ENCODE measurements at regions not wholly inside any gene's neighbourhood (a gene's known extent, or its start where the extent isn't known, plus 50 kb on each side); places are given as distances from the start of the nearest gene placed in this dataset.
"Not testable (repeated sequence)": the region's sequence is repeated elsewhere in the genome, so short reads cannot be mapped to it uniquely, and the experiment has no call there.

DNA sequence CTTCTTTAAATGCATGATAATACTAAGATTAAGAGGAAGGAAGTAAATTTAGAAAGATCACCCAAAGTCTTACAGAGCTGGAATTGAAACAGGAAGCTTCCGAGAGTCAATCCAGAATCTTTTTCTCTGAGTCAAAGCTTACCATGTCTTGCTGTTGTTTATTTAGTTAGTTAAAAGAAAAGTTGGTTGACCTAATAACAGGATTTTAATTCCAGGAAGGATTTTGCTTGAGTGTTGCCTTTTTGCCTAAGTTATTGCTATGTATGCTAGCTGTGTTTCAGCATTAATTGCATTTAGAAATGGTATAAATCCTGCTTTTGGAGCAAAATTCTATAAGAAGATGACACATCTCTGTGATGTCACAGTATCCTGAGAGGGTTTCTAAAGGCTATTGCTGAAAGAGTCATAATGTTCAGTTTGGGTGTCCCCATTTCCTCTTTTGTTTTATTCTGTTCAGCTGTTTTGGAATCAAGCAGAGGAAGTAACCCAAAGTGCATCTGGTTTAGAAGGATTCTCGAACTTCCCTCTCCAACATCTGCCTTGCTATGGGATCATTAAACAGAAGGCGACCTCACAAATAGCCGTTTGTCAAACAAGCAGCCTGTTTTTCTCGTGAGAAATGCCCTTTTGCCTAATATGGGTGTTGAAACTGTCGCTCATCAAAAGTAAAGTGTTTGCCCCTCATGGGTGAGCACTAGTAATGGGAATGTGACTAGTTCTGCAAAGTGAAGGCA lies 271.5 kb upstream of the MMADHC start:
- POLR2A ChIA-PET (ENCODE audit: unreplicated experiment): no interaction called here
- H3K79me2 ChIP-seq (ENCODE audit: low read depth): no peaks in the 10 kb centered on the region
- H3F3A ChIP-seq (ENCODE audit: insufficient read depth, low read depth): no peaks in the 10 kb centered on the region
- no TSS peak for BruUV-seq (replicated peaks)
- intact Hi-C loops (cut with micrococcal nuclease; ENCODE audit: unreplicated experiment): no loop called here
- no peak overlapping the region for H3K4me3 ChIP-seq
- H3K36me3 ChIP-seq (ENCODE audit: low read depth): no peaks in the 10 kb centered on the region
- no peaks in the 10 kb centered on the region for H3K27me3 ChIP-seq (ENCODE audit: insufficient read depth, low read depth)
- no peak overlapping the region for H3K27ac ChIP-seq
- H3K9me3 ChIP-seq (ENCODE audit: insufficient read depth, low read depth): no peaks in the 10 kb centered on the region
- CTCF ChIA-PET: no interaction called here
- TF ChIP-seq EZH2 (IDR thresholded peaks at IDR 0.05; ENCODE audit: low read depth): no peak
- TF ChIP-seq, protein P1, sequence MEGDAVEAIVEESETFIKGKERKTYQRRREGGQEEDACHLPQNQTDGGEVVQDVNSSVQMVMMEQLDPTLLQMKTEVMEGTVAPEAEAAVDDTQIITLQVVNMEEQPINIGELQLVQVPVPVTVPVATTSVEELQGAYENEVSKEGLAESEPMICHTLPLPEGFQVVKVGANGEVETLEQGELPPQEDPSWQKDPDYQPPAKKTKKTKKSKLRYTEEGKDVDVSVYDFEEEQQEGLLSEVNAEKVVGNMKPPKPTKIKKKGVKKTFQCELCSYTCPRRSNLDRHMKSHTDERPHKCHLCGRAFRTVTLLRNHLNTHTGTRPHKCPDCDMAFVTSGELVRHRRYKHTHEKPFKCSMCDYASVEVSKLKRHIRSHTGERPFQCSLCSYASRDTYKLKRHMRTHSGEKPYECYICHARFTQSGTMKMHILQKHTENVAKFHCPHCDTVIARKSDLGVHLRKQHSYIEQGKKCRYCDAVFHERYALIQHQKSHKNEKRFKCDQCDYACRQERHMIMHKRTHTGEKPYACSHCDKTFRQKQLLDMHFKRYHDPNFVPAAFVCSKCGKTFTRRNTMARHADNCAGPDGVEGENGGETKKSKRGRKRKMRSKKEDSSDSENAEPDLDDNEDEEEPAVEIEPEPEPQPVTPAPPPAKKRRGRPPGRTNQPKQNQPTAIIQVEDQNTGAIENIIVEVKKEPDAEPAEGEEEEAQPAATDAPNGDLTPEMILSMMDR (conservative IDR thresholded peaks at IDR 0.05): no peak
- peaks cover 10% of the 10 kb centered on the region for H3K4me1 ChIP-seq (replicated peaks; ENCODE audit: insufficient read depth)
- H2AFZ ChIP-seq: no peak overlapping the region
- no peak overlapping the region for H3K4me2 ChIP-seq
- H4K20me1 ChIP-seq (ENCODE audit: insufficient read depth): no peaks in the 10 kb centered on the region
- no peak for DNase-seq
- H3K9me2 ChIP-seq (ENCODE audit: insufficient read depth): no peaks in the 10 kb centered on the region

DNA sequence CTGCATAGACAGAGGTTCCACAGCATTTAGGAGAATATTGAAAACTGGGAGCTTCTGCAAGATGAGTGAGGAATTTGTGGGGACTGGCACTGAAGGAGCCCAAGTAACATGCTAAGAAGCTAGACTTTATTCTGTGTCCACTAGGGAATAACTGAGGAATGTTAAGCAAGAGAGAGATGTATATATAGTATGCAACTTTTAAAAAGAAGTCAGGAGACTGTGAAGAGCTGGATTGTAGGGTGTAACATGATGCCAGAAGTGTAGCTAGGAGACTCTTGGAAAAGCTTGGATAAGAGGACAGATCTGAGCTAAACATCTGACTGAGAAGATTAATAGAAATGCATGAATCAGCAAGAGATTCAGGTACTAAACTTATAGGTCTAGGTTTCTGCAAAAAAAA lies 270.6 kb upstream of the MMADHC start:
- intact Hi-C loops (cut with micrococcal nuclease; ENCODE audit: unreplicated experiment): no loop called here
- no peaks in the 10 kb centered on the region for H3F3A ChIP-seq (ENCODE audit: insufficient read depth, low read depth)
- no peak overlapping the region for H3K4me2 ChIP-seq
- no TSS peak for BruUV-seq (replicated peaks)
- peaks cover 10% of the 10 kb centered on the region for H3K4me1 ChIP-seq (replicated peaks; ENCODE audit: insufficient read depth)
- H4K20me1 ChIP-seq (ENCODE audit: insufficient read depth): no peaks in the 10 kb centered on the region
- no peak overlapping the region for H3K27ac ChIP-seq
- no peaks in the 10 kb centered on the region for H3K9me2 ChIP-seq (ENCODE audit: insufficient read depth)
- H3K27me3 ChIP-seq (ENCODE audit: insufficient read depth, low read depth): no peaks in the 10 kb centered on the region
- no peak for DNase-seq
- H3K9me3 ChIP-seq (ENCODE audit: insufficient read depth, low read depth): no peaks in the 10 kb centered on the region
- H3K4me3 ChIP-seq: no peak overlapping the region
- H3K36me3 ChIP-seq (ENCODE audit: low read depth): no peaks in the 10 kb centered on the region
- TF ChIP-seq EZH2 (IDR thresholded peaks at IDR 0.05; ENCODE audit: low read depth): no peak
- TF ChIP-seq, protein P1 (conservative IDR thresholded peaks at IDR 0.05): no peak
- H2AFZ ChIP-seq: no peak overlapping the region
- H3K79me2 ChIP-seq (ENCODE audit: low read depth): no peaks in the 10 kb centered on the region
- ChIA-PET POLR2A (ENCODE audit: unreplicated experiment) (no interaction called here), CTCF (no interaction called here)

DNA sequence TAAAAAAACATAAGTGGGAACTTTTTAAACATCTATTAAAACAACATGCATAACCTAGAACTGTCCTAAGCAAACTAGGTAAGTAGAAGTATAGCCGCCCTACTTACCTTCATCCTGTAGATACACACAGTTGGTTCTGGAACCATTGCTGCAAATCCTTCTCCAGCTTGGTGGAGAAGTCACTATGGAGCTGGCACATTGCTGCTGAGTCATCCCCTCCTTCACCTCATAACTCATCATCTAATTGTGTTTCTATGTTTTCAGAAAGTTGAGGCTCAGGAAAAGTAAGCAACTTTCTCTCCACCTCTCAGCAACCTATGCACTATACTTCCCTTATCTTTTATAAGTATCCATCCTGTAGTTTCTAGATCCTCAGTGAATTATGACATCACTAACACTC lies 269.8 kb upstream of the MMADHC start:
- Histone ChIP-seq H3K4me3 (no peak overlapping the region), H4K20me1 (ENCODE audit: insufficient read depth) (no peaks in the 10 kb centered on the region), H3K36me3 (ENCODE audit: low read depth) (no peaks in the 10 kb centered on the region), H3K27ac (no peak overlapping the region), H2AFZ (no peak overlapping the region), H3K27me3 (ENCODE audit: insufficient read depth, low read depth) (no peaks in the 10 kb centered on the region), H3K4me2 (no peak overlapping the region), H3K9me3 (ENCODE audit: insufficient read depth, low read depth) (no peaks in the 10 kb centered on the region), H3K79me2 (ENCODE audit: low read depth) (no peaks in the 10 kb centered on the region), H3F3A (ENCODE audit: insufficient read depth, low read depth) (no peaks in the 10 kb centered on the region), H3K4me1 (replicated peaks; ENCODE audit: insufficient read depth) (peaks cover 10% of the 10 kb centered on the region), H3K9me2 (ENCODE audit: insufficient read depth) (no peaks in the 10 kb centered on the region)
- ChIA-PET POLR2A (ENCODE audit: unreplicated experiment) (no interaction called here), CTCF (no interaction called here)
- no peak for DNase-seq
- intact Hi-C loops (cut with micrococcal nuclease; ENCODE audit: unreplicated experiment): no loop called here
- TF ChIP-seq EZH2 (IDR thresholded peaks at IDR 0.05; ENCODE audit: low read depth): no peak
- TF ChIP-seq, protein P1 (conservative IDR thresholded peaks at IDR 0.05): no peak
- BruUV-seq (replicated peaks): no TSS peak

DNA sequence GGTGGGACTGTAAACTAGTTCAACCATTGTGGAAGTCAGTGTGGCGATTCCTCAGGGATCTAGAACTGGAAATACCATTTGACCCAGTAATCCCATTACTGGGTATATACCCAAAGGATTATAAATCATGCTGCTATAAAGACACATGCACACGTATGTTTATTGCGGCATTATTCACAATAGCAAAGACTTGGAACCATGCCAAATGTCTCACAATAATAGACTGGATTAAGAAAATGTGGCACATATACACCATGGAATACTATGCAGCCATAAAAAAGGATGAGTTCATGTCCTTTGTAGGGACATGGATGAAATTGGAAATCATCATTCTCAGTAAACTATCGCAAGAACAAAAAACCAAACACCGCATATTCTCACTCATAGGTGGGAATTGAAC lies 268.3 kb upstream of the MMADHC start:
- intact Hi-C loops (cut with micrococcal nuclease; ENCODE audit: unreplicated experiment): not testable (repeated sequence)

More for the DNA sequence above, 268.3 kb upstream of the MMADHC start:
- H3F3A ChIP-seq (ENCODE audit: insufficient read depth, low read depth); H3K9me2 ChIP-seq (ENCODE audit: insufficient read depth); H4K20me1 ChIP-seq (ENCODE audit: insufficient read depth); H3K9me3 ChIP-seq (ENCODE audit: insufficient read depth, low read depth); H2AFZ ChIP-seq; DNase-seq; H3K4me3 ChIP-seq; H3K79me2 ChIP-seq (ENCODE audit: low read depth); H3K4me1 ChIP-seq (replicated peaks; ENCODE audit: insufficient read depth); BruUV-seq (replicated peaks); POLR2A ChIA-PET (ENCODE audit: unreplicated experiment); H3K27me3 ChIP-seq (ENCODE audit: insufficient read depth, low read depth); H3K27ac ChIP-seq; CTCF ChIA-PET; H3K4me2 ChIP-seq; H3K36me3 ChIP-seq (ENCODE audit: low read depth): not testable (repeated sequence)

Data from PC-9 (cell line).